Stimulated activated naive CD8-positive, alpha-beta T cell treated with anti-CD3 and anti-CD28 coated beads, Interleukin-15, amount 100 ng/mL, for 72 hours (primary cell): ENCODE measurements at regions not wholly inside any gene's neighbourhood (a gene's known extent, or its start where the extent isn't known, plus 50 kb on each side); places are given as distances from the start of the nearest gene placed in this dataset.
A peak's percentile ranks its signal among the peaks of the same experiment; 100 is the strongest.

Experiments used
- ATAC-seq: fragments of 150-1000 bp; cut with Tn5 transposase; 2 replicates; pipeline ENCODE4 v1.10.0; 2021; ENCODE audit warnings: mild to moderate bottlenecking, moderate library complexity
- DNase-seq, 2 donors: peaks; one replicate each; pipeline ENCODE4 v3.0.0; 2021 to 2022
- H3K27ac Mint-ChIP-seq, 2 donors: one replicate each; pipeline ENCODE4 v1.8.0; 2022; ENCODE audit warnings: mild to moderate bottlenecking in 2 of 2, mixed read lengths in 2 of 2, moderate library complexity in 2 of 2
- H3K27me3 Mint-ChIP-seq: one replicate; pipeline ENCODE4 v1.8.0; 2022; ENCODE audit warnings: mixed read lengths
- H3K4me1 Mint-ChIP-seq: one replicate; pipeline ENCODE4 v1.8.0; 2022; ENCODE audit warnings: mild to moderate bottlenecking, mixed read lengths
- H3K4me3 Mint-ChIP-seq, 2 donors: one replicate each; pipeline ENCODE4 v1.8.0; 2022; ENCODE audit warnings: mild to moderate bottlenecking in 2 of 2, mixed read lengths in 2 of 2, moderate library complexity in 1 of 2
- H3K9me3 Mint-ChIP-seq, 2 donors: one replicate each; pipeline ENCODE4 v1.8.0; 2022; ENCODE audit warnings: mixed read lengths in 2 of 2

DNA sequence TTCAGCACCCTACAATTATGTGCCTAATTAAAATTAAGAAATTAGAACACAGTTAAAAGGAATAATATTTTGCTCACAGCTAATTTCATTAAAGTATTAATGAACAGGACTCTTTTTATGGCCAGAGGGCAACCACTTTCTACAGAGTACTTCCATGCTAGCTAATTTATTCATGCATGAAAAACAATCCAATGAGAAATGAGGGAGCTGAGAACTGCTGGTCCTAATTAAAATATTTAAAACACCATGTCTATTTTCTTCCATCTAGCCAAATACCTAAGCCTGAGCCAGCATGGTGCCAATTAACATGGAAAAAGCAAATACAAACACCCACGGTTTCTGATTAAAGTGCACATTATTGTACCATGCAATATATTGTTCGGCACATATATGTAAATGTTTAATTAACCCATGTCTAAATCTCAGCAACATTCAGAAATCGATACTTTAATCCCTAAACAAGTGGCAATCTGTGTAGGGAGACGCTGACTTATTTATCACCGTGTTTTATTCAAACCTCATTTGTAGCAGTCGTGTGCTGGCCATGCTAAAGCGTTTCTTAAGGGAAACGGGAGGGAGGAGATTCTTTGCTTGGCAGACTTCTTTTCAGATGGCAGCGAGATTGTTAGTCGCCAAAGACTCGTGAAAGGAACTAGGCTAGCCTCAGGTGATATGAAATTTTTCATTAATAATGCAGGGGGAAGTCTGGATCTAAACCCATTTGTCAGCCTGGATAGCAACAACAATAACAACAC lies 193.5 kb downstream of the ANXA2 start:
- H3K27me3 Mint-ChIP-seq = peaks cover 54% of the 10 kb centered on the region
- no peaks in the 10 kb centered on the region for H3K9me3 Mint-ChIP-seq
- H3K27ac Mint-ChIP-seq = no peak overlapping the region
- no peaks in the 10 kb centered on the region for H3K4me1 Mint-ChIP-seq
- no peak for ATAC-seq
- H3K4me3 Mint-ChIP-seq = no peak overlapping the region
- no peak for DNase-seq

DNA sequence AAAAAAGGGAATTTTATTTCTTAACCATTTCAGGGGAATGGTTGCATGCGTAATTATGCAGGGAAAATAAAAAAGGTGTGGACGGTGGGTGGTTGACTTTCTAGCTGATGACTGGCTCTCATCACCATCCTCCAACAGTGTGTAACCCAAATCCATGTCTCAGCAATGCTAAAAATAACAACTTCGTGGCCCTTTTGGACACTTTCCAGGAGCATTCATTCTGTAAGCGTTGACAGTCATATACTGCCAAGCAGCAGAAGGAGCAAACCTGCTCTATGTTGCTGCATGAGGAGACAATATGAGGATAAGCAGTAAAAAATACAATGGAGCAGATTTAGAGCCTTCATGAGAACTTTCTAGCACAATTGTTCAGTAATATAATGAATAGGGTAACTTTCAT lies 189.1 kb downstream of the ANXA2 start:
- H3K4me1 Mint-ChIP-seq = no peaks in the 10 kb centered on the region
- H3K27ac Mint-ChIP-seq = no peak overlapping the region
- ATAC-seq = no peak
- DNase-seq = no peak
- H3K4me3 Mint-ChIP-seq = no peak overlapping the region
- H3K27me3 Mint-ChIP-seq = peaks cover 53% of the 10 kb centered on the region
- H3K9me3 Mint-ChIP-seq = no peaks in the 10 kb centered on the region

DNA sequence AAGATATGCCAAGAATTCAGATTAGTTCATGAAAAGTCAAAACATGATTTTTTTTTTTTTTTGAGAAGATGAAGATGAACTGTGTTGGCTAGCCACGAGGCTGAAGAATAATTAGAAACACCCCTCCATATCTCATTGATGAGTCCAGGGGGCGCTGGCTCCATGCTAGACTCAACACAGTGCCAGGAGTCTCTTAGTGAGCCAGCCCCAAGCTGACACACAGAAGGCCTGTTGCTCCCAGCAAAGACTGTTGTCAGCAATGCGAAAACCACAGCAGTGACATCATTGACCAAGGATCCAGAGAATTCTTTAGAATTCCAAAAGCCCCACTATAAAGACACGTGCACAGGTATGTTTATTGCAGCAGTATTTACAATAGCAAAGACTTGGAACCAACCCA lies 185.2 kb downstream of the ANXA2 start:
- Mint-ChIP-seq H3K9me3 (no peaks in the 10 kb centered on the region), H3K4me1 (no peaks in the 10 kb centered on the region), H3K27me3 (peaks cover 49% of the 10 kb centered on the region), H3K27ac (no peak overlapping the region), H3K4me3 (no peak overlapping the region)
- ATAC-seq (no peak), DNase-seq (no peak)

DNA sequence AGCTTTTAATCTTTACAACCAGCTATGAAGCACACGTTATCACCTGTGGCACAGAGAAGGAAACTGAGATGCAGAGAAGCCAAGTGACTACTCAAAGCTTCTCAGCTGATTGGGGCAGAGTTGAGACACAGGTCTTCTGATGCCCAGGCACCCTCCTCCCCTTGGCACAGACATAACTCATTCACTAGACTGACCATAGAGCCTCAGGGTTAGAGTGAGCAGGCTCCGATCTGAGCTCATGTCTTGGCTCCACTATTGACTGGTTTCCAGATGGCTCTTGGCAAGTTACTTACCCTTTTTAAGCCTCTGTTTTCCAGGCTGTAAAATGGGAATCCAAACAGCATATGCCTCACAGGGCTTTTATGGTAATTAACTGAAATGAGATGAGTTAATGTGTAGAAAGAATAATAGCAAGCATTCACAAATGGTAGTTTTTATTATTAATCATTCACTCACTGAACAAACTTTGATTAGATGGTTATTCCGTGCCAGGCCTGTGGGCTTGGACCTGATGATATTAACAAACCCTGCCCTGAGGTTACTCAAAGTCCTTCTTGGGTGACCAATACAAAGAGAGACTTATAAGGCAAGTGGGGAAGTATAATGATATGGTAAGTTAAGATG lies 184.3 kb downstream of the ANXA2 start:
- Mint-ChIP-seq H3K4me3 (no peak overlapping the region), H3K9me3 (no peaks in the 10 kb centered on the region), H3K4me1 (no peaks in the 10 kb centered on the region), H3K27ac (no peak overlapping the region), H3K27me3 (peaks cover 40% of the 10 kb centered on the region)
- no peak for DNase-seq
- ATAC-seq = no peak

DNA sequence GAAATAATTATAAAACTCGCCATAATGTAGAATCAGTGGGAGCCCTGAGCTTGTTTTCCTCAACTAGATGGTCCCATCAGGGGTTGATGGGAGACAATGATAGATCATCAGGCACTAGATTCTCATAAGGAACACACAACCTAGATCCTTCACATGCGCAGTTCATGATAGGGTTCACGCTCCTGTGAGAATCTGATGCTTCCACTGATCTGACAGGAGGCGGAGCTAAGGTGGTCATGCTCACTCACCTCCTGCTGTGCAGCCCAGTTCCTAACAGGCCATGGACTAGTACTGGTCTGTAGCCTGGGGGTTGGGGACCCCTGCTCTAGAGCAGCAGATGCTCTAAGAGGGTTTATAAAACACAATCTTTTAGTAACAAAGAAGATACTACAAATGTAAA lies 183.6 kb downstream of the ANXA2 start:
- H3K4me1 Mint-ChIP-seq = no peaks in the 10 kb centered on the region

DNA sequence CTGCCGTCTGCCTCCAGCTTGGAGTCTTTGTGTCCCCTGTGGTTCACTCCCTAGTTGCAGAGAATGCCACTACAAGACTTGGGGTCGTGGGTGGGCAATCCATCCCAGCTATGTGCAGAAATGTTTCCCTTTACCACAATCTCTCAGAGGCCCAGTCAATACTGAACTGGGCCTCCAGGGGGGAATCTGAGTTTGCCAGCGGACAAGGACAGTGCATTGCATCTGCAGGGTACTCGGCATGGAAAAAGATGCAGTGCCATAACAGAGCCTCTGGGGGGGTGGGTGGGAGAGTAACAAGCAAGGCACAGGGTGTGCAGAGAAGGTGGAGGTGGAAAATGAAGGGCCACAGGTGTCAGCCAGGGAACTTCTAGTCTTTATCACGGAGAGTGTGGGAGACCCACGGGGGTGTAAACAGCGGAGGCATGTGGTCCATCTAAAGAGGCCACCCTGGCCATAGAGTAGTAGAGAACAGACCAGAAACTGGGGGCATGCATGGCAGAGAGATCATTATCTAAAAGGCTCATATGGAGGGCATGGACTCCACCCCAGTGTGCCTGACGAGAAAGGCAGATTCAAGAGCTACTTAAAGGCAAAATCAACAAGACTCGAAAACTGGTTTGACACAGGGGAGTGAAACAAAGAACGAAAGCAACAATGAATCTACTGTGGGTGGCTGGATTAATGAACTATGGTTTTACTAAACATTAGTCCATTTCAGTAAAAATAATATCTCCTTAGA lies 182.4 kb downstream of the ANXA2 start:
- H3K27me3 Mint-ChIP-seq = peaks cover 36% of the 10 kb centered on the region
- H3K27ac Mint-ChIP-seq = no peak overlapping the region
- no peaks in the 10 kb centered on the region for H3K4me1 Mint-ChIP-seq
- DNase-seq = no peak
- H3K4me3 Mint-ChIP-seq = no peak overlapping the region
- H3K9me3 Mint-ChIP-seq = no peaks in the 10 kb centered on the region
- no peak for ATAC-seq

More for the DNA sequence above, 183.6 kb downstream of the ANXA2 start:
- Mint-ChIP-seq H3K4me3 (no peak overlapping the region), H3K9me3 (no peaks in the 10 kb centered on the region), H3K27me3 (peaks cover 36% of the 10 kb centered on the region), H3K27ac (no peak overlapping the region)
- DNase-seq (no peak), ATAC-seq (no peak)

DNA sequence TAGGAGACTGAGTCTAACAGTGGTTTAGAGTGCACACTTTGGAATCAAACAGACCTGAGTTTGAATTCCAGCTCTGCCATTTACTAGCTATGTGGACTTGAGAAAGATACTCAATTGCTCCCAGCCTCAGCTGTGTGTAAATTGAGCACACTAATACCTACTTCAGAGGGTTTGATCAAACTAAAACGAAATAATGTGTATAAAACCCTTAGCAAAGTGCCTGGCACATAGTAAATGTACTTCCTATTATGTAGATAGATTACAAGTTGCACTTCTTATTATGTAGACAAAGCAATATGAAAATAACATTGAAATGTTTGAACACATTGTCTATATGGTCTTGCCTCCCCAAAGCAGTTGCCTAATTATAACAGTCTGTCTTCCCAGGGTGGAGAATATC lies 180.6 kb downstream of the ANXA2 start:
- Mint-ChIP-seq H3K27ac (no peak overlapping the region), H3K4me1 (no peaks in the 10 kb centered on the region), H3K9me3 (no peaks in the 10 kb centered on the region), H3K27me3 (peaks cover 32% of the 10 kb centered on the region), H3K4me3 (no peak overlapping the region)
- DNase-seq = no peak
- ATAC-seq = no peak

DNA sequence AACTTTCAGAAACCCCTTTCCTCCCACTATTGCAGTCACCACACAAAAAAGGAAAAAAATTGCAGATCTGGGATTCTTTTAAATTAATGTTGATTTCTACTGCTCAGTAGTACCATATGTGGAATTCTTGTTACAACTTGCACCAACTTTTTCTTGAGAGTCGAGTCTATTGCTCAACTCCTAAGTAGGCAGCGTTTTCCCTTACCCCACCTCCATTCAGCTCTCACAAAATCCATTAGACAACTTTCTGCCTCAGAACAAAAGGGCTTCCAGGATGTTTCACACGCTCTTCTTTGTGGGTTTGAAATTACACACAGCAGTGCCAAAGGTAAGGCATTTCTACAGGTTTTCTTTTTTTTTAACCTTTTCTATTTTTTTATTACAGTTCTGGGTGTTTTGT lies 179.5 kb downstream of the ANXA2 start:
- Mint-ChIP-seq H3K4me3 (no peak overlapping the region), H3K27ac (no peak overlapping the region), H3K4me1 (no peaks in the 10 kb centered on the region), H3K9me3 (no peaks in the 10 kb centered on the region), H3K27me3 (peaks cover 21% of the 10 kb centered on the region)
- DNase-seq (no peak), ATAC-seq (no peak)

DNA sequence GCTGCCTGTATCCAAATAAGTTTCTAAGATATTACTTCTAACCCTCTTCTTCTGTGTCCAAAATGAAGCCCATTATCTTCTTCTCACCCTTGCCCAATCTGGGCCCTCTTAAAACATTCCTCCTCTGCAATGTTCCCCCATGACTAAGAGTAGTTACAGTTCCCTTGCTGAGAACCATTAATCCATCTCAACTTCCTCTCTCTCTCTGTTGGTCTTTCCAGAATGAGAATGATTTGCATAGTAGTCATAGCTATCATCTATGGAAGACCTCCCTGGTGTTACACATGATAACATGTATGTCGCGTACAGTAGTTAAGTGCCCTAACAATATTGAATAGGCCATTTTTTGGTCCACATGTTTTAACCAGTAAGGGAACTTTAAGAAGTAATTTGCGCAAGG lies 177.9 kb downstream of the ANXA2 start:
- Mint-ChIP-seq H3K4me3 (no peak overlapping the region), H3K9me3 (no peaks in the 10 kb centered on the region), H3K27ac (no peak overlapping the region), H3K4me1 (no peaks in the 10 kb centered on the region), H3K27me3 (peaks cover 15% of the 10 kb centered on the region)
- ATAC-seq = no peak
- no peak for DNase-seq

DNA sequence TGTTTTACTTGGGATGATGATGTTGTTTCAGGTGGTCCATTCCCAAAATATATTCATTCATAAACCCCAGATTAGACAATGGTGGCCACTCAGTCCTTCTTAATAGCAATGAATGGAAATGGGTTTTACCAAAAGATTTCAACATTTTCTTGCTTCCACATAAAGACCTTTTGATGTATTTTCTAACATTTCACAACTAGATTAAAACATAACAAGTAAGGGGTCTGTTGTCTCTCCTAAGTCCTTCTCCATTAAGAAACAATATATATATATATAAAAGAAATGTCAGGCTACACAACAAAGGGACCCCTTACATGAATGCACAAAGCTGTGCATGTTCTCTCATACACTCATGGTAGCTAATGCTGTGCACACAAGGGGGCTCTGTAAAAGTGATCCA lies 176.4 kb downstream of the ANXA2 start:
- Mint-ChIP-seq H3K27ac (no peak overlapping the region), H3K4me1 (no peaks in the 10 kb centered on the region), H3K4me3 (no peak overlapping the region), H3K27me3 (peaks cover under 1% of the 10 kb centered on the region), H3K9me3 (no peaks in the 10 kb centered on the region)
- DNase-seq (no peak), ATAC-seq (no peak)

DNA sequence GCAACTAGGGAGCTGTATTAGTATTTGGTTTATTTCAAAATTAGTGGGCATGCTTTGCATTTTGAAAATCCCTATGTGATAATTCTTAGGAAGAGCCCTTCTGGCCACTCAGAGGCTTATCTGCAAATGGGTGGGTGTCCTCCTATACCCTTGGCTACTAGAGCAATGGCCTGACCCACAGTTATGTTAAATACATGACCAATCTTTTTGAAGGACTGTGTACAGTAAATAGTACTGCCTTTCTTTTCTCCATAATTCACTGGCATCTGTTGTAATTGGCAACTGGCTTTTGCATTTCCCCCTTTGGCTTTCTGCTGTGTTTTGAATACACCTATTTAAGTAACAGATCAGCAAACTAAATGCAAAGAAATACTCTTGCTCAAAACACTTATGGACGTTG lies 175.4 kb downstream of the ANXA2 start:
- Mint-ChIP-seq H3K9me3 (no peaks in the 10 kb centered on the region), H3K27me3 (no peaks in the 10 kb centered on the region), H3K4me1 (no peaks in the 10 kb centered on the region), H3K4me3 (no peak overlapping the region), H3K27ac (no peak overlapping the region)
- ATAC-seq = no peak
- no peak for DNase-seq

DNA sequence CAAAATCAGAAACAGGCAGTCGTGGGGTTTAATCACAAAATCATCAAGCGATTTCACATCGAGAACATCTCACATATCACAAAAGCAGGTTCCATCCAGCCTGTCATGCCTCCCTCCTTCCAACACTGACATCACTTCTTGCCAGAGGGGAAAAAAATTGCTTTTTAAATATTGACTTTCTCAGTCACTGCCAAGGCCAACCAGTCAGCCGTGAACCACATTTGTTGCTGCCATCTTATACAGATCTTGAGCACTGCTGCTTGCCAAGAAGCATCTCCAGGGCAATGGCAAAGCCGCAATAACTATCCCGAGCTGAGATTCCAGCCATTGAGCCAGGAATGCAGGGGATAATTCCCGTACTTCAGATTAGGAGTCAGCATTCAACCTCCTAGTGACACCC lies 174.6 kb downstream of the ANXA2 start:
- Mint-ChIP-seq H3K27ac (no peak overlapping the region), H3K9me3 (no peaks in the 10 kb centered on the region), H3K4me3 (no peak overlapping the region), H3K4me1 (peaks cover 3% of the 10 kb centered on the region), H3K27me3 (no peaks in the 10 kb centered on the region)
- DNase-seq (no peak), ATAC-seq (no peak)

DNA sequence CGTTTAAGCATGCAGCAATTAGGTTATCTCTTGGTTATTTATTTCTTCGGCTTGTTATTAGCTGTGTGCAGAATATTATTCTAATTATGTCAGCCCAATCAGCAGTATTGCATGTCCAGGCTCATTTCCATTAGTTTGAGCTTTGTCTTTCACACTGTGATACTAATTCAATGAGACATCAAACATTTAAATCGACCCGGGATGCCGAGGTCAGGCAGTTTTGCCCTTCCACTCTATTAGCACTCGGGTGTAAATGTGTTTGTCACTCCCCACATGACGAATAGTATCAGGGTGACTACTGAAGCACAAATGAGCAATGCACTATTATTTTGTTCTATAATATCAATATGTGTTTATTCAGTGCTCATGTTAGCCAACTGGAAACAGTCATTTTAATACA lies 170.9 kb downstream of the ANXA2 start:
- H3K9me3 Mint-ChIP-seq = no peaks in the 10 kb centered on the region
- DNase-seq (no peak), ATAC-seq (no peak)
- peaks cover 14% of the 10 kb centered on the region for H3K4me1 Mint-ChIP-seq
- no peak overlapping the region for H3K4me3 Mint-ChIP-seq
- peaks cover 9% of the 10 kb centered on the region for H3K27me3 Mint-ChIP-seq
- H3K27ac Mint-ChIP-seq = no peak overlapping the region

DNA sequence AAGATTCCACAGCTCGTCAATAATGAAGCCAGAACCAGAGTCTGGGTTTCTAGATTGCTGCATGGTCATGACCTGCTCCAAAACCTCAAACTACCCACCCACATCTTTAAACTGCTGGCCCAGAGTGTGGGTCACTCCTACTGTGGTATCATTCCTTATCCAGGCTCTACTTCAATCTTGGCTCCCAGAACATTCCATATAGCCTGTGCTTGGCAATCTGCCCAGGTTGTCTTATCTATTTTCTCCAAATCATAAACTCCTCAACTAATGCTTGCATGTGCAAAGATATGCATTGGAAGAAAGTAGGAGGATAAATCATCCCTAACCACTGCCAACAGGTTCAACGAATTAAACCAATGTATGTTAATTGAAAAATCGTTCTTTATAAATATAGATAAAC lies 169.7 kb downstream of the ANXA2 start:
- no peak for DNase-seq
- Mint-ChIP-seq H3K27me3 (peaks cover 9% of the 10 kb centered on the region), H3K27ac (no peak overlapping the region), H3K9me3 (no peaks in the 10 kb centered on the region), H3K4me1 (peaks cover 14% of the 10 kb centered on the region), H3K4me3 (no peak overlapping the region)
- no peak for ATAC-seq

DNA sequence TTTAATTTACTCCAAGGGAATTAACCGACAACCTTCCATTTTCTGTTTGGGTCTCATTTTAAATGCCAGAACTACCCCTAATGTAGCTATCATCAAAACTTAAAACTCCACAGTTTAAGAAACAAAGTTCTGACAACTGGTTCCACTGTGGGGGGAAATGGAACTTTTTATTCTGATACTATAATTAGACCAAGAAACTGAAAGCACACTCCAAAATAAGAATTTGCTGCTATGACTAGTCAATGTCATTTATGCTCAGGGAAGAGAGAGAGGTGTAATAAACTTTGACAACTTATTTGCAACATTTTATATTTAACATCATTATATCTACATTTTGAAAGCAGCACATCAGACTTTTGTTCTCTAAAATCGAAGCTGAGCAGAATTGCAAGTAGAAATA lies 169.2 kb downstream of the ANXA2 start:
- Mint-ChIP-seq H3K9me3 (no peaks in the 10 kb centered on the region), H3K4me1 (peaks cover 14% of the 10 kb centered on the region), H3K27ac (peak overlapping the region in 1 of 2 donors; percentile 32), H3K4me3 (peak overlapping the region in 1 of 2 donors; percentile 23), H3K27me3 (peaks cover 9% of the 10 kb centered on the region)
- no peak for DNase-seq
- ATAC-seq = no peak

DNA sequence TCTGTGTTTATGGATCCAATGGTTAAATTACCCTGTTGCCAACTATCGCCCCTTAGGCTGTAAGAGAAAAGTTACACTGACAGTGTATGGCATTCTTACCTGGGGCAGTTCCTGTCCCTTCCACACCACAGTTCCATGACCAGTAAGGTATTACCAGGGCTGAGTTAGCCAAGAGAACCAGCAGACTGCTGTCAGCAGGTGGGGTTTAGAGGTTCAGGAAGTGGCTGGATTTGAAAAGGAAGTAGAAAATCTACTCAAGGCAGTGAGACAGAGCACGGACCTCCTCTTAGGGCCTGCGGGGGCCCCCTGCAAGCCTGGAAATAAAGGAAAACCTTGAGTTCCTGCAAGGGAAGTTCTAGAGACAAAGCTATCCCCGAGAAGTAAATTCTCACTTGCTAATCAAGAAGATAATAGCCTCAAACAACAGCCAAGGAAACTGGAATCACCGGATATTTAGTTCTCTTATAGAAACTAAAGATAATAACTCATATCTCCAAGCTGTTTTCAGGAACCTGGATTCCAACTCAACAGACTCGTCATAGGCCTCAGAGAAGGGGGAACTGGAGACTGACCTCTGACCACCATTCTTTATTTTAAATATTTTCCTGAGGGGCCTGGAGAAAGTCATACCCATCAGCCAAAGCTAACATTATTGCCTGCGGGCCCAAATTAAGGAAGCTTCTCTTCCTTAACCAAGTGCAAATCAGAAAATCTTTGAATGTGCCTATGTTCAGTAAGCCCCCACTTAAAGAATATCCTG lies 161.7 kb downstream of the ANXA2 start:
- Mint-ChIP-seq H3K9me3 (peaks cover 1 to 13% of the 10 kb centered on the region in 2 donors), H3K27ac (no peak overlapping the region), H3K4me3 (no peak overlapping the region), H3K27me3 (peaks cover 37% of the 10 kb centered on the region), H3K4me1 (peaks cover 6% of the 10 kb centered on the region)
- DNase-seq (no peak), ATAC-seq (no peak)
